GM21619 (cell line): ENCODE measurements at regions not wholly inside any gene's neighbourhood (a gene's known extent, or its start where the extent isn't known, plus 50 kb on each side); places are given as distances from the start of the nearest gene placed in this dataset.

Experiments used
- ATAC-seq: cut with Tn5 transposase; IDR thresholded peaks from one replicate; pipeline ENCODE4 v1.9.1; 2021; ENCODE audit not compliant: unreplicated experiment

DNA sequence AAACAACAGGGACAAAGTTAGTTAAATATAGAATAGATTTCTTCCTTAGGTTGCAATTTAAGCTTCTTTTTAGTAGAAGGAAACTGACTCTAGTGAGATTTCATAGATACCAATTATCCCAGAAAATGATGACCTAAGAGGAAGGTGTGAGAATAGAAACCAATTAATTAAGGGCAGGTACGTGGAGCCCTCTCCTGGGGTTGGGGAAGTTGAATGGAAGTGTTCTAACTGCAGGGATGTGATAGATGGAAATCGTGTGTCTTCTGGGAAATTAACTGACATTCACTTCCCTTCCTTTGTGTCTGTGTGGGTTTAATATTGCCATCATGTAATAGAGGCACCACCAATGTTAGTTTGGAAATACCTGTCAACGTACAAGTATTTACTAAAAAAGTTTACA, 204.1 kb upstream of the ANK2 start:
- ATAC-seq, result no peak

DNA sequence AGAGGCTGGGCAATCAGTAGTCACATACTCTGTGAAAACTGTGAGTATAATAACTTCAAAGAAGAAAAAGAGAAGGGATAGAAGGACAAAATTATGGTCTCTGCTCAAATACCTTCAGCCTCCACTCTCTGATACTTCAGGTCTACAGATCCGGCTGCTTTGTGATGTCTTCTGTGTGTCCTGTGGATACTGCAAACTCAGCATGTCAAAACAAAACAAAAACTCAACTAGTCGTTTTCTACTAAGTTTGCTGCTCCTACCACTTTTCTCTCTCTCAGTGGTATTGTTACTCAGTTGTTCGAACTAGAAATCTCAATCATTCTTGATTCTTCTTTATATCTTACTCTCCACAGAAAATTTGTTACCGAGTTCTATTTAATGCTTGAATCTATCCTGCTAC, 202.4 kb upstream of the ANK2 start:
- no peak for ATAC-seq

DNA sequence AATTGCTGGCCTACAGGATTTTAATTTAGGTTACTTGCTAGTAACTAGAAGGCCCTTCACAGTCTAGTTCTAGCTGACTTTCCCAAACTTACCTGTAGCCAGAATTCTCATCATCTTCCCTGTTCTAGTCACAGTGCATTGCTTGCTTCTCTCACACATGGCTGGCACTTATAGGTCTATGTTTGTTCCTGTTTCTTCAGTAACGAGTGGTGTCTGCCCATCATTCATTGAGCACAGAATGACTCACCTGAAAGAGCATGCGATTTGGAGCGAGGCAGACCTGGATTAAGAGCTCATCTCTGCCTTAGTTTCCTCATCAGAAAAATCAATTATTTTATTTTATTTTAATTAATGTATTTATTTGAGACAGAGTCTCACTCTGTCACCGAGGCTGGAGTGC, 201.7 kb upstream of the ANK2 start:
- ATAC-seq, result no peak

DNA sequence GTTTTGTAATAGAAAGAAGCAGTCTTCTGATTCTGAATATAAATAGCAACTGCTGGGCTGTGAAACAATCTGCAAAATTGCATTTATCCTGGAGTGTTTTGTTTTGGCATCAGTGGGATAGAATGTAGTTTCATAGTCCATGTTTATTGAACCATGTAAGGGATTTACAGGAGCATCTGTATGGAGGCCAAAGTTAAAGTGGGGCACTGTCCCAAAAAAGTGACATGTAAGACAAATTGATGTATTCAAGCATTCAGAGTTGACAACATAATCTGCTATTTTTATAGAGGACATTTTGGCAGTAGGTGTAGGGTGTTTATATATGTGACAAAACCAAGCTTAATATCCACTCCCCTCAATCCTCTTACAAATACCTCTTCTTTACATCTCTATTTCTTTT, 200.5 kb upstream of the ANK2 start:
- ATAC-seq, result no peak

DNA sequence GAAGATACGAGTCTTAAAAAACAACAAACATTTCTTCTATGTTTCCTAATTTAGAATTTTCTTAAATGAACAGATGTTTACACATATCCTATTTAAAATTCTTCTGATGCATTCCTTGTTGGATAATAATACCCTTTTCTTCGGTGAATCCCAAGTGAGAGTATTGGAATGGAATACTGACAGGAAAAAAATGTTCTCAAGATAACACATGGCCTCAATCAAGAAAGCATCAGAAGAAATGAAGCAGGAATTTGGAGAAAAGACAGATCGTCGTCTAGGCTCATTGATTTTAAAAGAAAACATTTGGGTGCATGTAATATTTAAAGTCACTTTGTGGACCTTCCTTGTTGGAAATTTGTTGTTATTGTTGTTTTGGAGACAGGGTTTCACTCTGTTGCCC, 196.9 kb upstream of the ANK2 start:
- ATAC-seq, result no peak

DNA sequence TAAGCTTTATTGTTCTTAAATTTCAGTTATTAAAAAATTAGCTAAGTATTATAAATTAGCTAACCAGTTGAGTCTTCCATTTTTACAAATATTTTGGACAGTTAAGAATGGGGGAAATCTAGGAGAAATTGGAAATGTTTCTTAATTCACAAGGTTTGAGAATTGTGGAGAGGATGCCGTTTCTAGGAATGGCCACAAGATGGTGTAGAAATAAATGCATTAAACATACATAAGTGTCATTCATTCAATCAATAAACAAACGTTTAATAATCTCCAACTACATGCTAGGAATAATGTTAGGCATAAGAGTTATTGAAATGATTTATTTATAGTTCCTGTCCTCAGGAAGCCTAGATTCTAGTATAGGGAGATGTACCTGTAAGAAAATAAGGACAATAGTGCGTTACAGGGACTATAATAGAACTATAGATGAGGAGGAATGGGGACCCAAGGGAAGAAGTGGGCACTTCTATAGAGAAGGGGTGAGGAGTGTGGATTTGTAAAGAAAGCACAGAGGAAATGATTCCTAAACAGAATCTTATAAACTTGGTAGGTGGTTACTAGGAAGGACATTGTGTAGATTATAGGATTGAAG, 195.7 kb upstream of the ANK2 start:
- ATAC-seq, result no peak

DNA sequence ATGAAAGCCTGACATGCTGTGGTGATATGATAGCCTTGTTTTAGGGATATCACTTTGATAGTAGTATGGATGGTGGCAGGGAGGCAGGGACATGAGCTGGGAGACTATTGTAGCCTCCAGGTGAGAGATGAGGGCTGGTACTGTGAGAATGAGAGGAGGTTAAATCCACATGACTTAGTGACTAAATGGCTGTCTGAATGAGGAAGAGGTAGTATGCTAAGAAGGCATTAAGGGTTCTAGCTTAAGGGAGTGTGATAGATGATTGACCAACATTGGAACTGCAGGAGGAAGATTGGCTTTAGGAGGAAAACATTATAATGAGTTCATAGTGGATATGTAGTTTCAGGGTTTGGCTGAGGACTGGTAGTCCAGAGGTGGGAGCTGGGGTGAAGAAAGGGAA, 195.0 kb upstream of the ANK2 start:
- ATAC-seq, result no peak

DNA sequence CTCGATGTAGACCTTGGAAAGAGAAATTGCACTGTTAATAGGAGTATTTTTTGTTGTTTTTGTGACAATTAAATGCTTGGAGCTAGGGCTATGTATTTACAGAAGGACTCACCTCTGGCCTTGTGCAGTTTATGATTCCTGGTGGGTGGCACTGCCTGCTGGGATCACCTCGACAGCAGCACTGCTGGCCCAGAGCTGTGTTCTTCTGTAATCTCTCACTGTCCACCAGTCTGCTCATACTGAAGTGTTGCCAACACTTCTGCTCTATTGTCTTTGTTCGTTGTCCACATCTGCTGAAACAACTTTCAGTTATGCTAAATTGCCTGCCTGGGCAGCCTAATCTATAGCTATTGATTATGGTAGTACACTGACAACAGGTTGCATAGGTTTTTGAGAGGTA, 194.4 kb upstream of the ANK2 start:
- ATAC-seq, result no peak

DNA sequence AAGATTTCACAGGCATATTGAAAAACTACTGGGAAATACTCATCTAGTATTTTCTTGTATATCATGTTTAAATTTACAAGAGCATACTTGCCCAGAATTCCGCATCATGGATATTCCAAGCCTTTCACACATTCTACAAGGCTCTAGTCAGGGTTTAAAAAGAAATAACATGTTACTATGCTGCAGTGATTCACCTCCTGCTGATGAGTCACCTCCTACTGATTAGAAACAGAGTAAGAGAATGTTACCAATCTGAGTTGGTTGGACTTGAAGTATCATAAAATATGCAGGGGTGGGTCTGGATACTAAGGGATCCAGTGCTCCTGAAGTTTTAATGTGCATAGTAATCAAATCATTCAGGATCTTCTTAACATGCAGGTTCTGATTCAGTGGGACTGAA, 192.0 kb upstream of the ANK2 start:
- no peak for ATAC-seq

DNA sequence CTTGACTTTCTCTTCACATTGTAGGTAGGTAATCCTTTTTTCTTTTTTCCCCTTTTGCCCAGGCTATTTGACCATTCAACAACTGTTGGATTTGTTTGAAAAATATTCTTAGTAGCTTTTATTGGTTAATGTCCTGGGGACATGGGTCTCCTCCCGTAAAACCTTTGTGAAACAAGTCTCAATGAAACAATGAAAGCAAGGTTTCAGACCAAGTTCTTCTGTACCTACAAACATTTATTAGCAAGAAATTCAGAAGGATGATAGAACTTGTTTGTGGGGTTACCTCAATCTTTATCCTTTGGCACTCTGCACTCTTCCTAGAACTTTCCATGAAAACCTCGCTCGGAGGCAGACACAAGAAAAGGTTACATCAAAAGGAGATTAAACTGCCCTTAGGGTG, 190.7 kb upstream of the ANK2 start:
- no peak for ATAC-seq

DNA sequence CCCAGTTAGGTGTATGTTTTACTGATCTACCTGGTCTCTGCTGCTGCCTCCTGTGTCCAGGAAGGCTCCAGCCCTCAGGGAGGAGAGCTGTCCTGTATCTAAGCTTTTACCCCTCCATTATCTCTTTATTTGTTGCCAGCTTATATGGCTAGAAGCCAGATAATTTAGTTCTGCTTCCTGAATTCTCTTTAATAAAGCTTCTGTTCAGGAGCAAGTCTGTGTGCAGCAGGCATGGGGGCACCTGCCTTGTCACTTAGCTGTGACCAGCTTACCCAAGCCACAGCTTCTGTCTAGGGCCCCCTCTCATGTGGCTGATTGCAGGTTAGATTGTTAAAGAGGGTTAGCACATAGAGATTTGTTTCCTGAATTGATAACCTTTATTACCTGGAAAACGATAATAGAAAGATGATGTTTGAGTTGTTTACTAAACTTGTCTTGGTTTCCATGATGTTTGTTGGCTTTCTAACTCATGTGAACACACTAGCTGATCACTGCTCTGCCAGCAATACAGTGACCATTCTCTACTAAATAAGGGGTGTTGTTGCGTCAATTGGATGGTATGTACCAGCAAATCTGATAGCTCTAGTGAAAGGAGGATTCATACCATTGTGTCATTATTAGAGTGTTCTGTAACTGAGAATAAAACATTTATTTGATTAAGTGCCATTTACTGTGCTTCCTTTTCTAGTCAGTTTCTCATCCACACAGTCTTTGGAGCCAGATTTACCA, 189.8 kb upstream of the ANK2 start:
- no peak for ATAC-seq

DNA sequence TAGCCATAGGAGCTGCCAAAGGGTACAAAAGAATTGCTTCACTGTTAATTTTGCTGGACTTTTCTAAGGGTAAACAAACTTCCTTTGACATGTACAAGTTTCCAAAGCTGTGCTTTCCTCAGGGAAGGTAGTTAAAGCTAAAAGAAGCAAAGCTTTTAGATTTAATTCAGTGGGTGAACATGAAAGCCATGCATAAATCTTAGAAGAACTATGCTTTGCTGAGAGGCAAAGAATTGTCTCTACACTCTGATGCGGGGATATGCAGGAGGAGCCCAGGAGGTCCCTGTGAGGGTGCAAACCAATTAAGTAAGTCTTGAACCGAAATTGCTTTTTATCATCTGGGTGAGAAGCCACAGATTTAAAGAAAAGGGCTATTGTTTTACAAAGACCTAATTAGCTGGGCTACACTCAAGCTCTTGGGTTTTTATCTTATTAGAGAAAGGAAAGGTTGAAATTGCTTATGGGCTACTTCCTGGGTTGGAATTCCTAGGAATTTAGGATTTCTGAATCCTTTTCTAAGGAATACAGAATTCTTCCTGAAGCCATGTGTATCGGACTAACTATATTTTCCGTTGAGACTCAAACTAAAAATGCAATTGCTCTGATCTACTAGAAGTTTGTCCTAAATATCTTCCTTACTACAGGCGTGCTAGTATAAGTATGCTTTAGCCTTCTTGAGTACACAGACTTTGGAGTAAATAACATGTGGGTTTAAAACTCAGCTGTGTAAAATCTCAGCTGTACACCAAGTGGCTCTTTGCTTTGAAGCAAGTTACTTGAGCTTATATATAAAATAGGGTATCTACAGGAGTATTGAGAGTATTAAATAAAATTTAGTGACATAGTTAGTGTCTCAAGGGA, 188.4 kb upstream of the ANK2 start:
- ATAC-seq, result no peak

DNA sequence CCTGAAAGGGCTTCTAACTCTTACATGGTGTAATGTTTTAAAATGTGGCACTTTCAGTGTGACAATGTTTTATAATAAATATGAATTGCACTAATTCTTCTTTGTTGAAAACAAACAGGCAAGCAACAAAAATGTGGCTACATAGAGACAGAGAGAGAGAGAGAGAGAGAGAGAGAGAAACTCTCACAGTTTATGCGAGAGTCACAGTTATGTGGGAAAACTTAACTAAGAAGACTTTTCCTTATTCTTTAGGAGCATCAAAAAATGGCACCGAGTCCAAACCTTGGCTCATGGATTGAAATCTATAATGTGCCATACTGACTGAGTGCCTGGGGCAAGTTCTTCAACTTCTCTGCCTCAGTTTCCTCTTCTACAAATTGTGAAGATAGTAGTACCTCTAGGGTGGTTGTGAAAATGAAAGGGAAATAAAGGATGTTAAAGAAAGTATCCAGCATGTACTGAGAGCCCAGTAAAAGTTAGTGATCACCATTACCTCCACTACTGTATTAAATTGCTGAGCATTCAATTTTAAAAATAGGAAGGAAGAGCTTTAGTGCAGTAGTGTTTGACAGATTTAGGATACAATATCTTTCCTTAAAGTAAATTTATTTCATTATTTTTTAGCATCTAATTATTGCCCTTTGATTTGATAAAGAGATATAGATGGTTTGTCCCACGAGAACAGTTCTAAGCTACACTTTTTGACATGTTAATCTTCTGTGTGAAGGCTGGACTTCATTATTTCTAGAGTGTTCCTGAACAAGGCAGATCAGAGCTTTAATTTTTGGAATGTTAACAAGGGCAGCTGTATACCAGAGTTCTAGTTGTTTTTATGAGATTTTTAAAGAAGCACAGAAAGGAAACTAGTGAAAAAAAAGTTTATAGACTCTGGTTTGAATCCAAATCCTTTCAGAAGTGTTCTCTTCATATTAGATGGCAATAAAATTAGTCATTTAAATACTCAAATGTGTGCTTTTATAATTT, 187.5 kb upstream of the ANK2 start:
- ATAC-seq, result no peak

DNA sequence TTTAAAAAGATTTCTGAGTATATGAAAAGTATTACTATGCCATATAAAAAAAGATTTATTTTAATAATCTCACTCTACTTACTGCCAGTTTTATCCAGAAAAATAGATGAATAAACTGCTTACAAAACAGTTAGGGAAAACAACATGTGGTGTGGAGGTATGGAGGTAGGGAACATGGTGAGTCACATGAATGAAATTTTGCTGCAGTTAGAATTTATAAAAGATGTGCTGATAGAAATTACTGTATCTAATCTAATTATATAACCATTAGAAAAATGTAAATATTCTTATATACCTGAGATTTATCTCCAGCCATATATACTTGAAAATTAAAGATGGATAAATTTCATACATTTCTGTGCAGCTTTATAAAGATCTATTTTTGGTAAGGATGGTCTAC, 184.0 kb upstream of the ANK2 start:
- ATAC-seq, result no peak

DNA sequence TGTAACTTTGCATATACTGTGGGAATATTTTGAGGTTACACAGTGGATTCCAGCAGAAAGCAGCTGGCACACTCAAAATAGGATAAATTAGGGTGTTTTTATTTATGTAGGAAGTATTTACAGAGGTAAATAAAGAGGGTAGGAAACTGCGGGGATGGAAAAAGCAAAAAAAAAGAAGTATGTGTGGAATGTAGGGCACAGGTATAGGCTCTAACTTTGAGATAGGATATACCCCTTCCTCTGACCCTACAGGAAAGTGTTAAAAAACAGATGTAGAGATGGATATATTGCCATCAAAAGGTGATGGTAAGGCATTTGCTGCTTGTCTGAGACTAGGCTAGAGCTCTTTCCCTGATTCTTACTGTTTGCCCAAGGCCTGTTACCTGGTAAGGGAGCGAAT, 173.1 kb upstream of the ANK2 start:
- no peak for ATAC-seq

DNA sequence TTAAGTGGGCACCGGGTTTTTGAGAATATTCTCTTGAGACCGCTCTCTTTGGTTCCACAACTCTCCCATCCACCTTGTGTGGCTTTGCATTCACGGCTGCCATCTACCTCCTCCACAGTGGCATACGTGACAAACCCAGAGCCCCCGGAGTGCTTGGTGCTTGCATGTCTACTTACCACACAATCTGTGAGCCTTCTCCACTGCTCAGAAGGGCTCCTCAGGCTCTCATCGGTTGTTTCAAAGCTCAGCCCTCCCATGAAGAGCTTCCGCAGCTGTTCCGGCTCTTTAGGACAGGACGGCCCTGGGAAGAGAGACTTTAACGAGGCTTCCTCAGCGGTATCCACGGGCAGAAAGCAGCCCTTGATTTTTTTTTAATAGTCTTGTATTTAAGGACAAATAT, 167.6 kb upstream of the ANK2 start:
- no peak for ATAC-seq

DNA sequence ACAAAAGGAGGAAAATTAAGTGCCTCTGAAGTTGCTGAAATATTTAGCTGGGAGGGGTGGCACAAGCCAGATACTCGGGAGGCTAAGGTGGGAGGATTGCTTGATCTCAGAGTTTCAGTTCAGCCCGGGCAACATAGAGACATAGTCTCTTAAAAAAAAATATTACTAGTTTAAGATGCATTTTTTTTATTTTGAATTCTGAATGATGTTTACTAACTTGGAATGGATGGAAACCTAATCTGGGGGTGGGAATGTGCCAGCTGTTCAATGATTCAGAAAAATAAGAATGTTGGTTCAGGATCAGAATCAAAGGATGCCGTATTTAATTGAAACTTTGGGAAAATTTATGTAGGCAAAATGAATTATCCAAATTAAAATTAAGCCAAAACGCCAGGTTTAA, 167.2 kb upstream of the ANK2 start:
- ATAC-seq, result no peak

DNA sequence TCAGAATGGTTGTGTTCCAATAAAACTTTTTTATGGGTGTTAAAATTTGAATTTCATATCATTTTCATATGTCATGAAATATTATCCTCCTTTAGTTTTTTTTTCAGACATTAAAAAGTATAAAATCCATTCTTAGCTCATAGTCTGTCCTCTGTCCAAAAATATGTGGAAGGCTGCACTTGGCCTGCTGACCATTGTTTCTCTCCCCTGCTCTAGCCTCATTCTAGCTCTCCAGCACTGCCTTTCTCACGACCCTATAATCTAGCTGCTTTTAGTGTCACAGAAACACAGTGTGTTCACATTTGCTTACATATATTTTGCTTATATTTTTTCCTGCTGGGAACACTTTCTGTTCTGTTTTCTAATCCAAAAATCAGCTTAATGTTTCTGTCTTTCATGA, 165.0 kb upstream of the ANK2 start:
- ATAC-seq, result no peak

DNA sequence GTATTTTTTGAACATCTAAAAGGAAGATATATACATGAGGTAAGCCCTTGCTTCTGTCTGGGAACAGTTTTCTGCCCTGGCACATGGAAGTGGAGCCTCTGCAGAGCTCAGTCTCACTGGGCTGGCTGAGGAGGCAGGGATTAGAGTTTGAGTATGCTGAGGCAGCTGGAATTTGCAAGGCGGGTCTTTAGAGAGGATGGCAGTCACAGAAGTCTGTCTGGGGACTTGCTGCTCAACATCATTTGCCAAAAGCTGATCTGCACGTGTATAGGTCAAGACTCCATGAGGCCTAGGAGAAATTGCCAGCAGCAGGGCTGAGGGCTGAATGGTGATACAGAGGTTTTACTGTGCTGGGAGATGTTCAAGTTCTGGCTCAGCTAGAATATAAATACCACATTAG, 163.6 kb upstream of the ANK2 start:
- ATAC-seq, result no peak

DNA sequence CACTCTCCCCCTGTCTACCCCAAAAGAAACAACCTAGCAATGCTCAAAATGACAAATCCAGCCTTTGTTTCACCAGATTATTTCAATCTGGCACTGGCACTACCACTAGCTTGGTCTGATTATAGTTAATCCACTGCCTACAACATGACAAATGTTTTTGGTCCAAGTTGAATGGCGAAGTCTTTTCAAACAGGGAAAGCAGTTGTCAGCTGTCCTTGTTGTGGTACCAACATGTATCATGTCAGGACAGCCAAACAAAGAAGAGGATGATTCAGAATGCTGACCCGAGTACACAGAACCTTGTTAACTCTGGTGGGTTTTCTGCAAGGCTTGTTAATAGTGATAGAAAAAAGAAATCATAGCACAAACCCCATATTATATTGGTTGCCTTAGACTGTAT, 160.8 kb upstream of the ANK2 start:
- no peak for ATAC-seq

DNA sequence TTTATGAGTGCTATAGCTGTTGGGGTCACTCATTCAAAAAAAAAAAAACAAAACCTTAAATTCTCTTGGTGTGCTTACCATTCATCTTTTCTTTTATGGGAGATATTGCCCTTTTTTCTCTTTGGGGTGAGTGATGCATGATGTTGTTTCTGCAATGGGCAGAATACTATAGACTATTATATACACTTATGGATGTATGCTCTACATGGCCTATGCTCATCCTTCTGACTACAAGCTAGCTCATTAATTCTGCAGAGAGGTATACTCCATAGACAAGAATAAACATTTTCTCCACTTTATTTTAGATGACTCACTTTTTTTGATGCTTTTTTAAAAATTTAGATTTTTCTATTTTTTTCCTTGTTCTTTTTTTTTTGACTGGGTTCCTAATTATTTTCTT, 160.3 kb upstream of the ANK2 start:
- no peak for ATAC-seq
